ENCODE measurements at regions not wholly inside any gene's neighbourhood (a gene's known extent, or its start where the extent isn't known, plus 50 kb on each side); places are given as distances from the start of the nearest gene placed in this dataset.

DNA sequence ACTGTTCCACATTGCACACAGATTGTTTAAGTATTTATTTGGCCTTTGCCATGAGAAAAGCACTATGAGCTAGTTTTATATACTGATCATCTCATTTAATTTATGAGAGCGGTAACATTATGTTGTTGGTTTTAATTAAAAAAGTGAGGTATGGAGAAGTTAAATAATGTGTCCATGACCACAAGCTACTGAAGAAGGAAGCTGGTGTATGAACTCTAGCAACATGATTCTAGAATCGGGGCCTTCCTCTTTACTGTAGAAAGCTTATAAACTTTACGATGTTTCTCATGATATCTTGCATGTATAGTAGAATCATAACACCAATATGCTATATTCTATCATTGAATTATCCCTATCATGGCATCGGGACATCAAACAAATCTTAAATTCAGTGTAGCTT is 52.9 kb upstream of the CDH18 start:
- FAIRE-seq (no peak), DNase-seq (ENCODE audit: insufficient read length, low spot score) (no peak)
- no peak for TF ChIP-seq POLR2A (IDR thresholded peaks at IDR 0.05; ENCODE audit: low read depth, low read length)
